ENCODE measurements at regions not wholly inside any gene's neighbourhood (a gene's known extent, or its start where the extent isn't known, plus 50 kb on each side); places are given as distances from the start of the nearest gene placed in this dataset.

- H3K27ac ChIP-seq: no peak overlapping the region
- no peak for TF ChIP-seq CTCF (IDR thresholded peaks at IDR 0.05)
- TF ChIP-seq ZFX (IDR thresholded peaks at IDR 0.05; ENCODE audit: borderline replicate concordance): no peak
Observed at GRCh38 chr1:81044708-81045107, 756.0 kb upstream of the ADGRL2 start.

- TF ChIP-seq ZFX (IDR thresholded peaks at IDR 0.05; ENCODE audit: borderline replicate concordance) (no peak), CTCF (IDR thresholded peaks at IDR 0.05) (no peak)
Observed at GRCh38 chr1:81042225-81042624, 758.5 kb upstream of the ADGRL2 start.

GRCh38 chr1:81034291-81034690 is 766.4 kb upstream of the ADGRL2 start:
- TF ChIP-seq CTCF (IDR thresholded peaks at IDR 0.05): no peak
- no peak for TF ChIP-seq ZFX (IDR thresholded peaks at IDR 0.05; ENCODE audit: borderline replicate concordance)

More at GRCh38 chr1:81042225-81042624, 758.5 kb upstream of the ADGRL2 start:
- no peak overlapping the region for H3K27ac ChIP-seq

GRCh38 chr1:81032973-81033425 is 767.7 kb upstream of the ADGRL2 start:
- no peak for TF ChIP-seq ZFX (IDR thresholded peaks at IDR 0.05; ENCODE audit: borderline replicate concordance)
- no peak for TF ChIP-seq CTCF (IDR thresholded peaks at IDR 0.05)
- no peak overlapping the region for H3K27ac ChIP-seq

More at GRCh38 chr1:81034291-81034690, 766.4 kb upstream of the ADGRL2 start:
- no peak overlapping the region for H3K27ac ChIP-seq

GRCh38 chr1:81032374-81032773 is 768.4 kb upstream of the ADGRL2 start:
- TF ChIP-seq ZFX (IDR thresholded peaks at IDR 0.05; ENCODE audit: borderline replicate concordance) (no peak), CTCF (IDR thresholded peaks at IDR 0.05) (no peak)
- H3K27ac ChIP-seq: no peak overlapping the region

- no peak overlapping the region for H3K27ac ChIP-seq
- no peak for TF ChIP-seq ZFX (IDR thresholded peaks at IDR 0.05; ENCODE audit: borderline replicate concordance)
- TF ChIP-seq CTCF (IDR thresholded peaks at IDR 0.05): no peak
Observed at GRCh38 chr1:81030441-81030840, 770.3 kb upstream of the ADGRL2 start.

GRCh38 chr1:81029266-81029665 is 771.5 kb upstream of the ADGRL2 start:
- H3K27ac ChIP-seq: no peak overlapping the region
- no peak for TF ChIP-seq ZFX (IDR thresholded peaks at IDR 0.05; ENCODE audit: borderline replicate concordance)
- no peak for TF ChIP-seq CTCF (IDR thresholded peaks at IDR 0.05)
